GM04503 (cell line): ENCODE measurements at regions not wholly inside any gene's neighbourhood (a gene's known extent, or its start where the extent isn't known, plus 50 kb on each side); places are given as distances from the start of the nearest gene placed in this dataset.

Source experiments
- DNase-seq: peaks from one replicate; pipeline ENCODE4 v3.0.0-alpha.2; 2012; ENCODE audit warnings: low read depth

DNA sequence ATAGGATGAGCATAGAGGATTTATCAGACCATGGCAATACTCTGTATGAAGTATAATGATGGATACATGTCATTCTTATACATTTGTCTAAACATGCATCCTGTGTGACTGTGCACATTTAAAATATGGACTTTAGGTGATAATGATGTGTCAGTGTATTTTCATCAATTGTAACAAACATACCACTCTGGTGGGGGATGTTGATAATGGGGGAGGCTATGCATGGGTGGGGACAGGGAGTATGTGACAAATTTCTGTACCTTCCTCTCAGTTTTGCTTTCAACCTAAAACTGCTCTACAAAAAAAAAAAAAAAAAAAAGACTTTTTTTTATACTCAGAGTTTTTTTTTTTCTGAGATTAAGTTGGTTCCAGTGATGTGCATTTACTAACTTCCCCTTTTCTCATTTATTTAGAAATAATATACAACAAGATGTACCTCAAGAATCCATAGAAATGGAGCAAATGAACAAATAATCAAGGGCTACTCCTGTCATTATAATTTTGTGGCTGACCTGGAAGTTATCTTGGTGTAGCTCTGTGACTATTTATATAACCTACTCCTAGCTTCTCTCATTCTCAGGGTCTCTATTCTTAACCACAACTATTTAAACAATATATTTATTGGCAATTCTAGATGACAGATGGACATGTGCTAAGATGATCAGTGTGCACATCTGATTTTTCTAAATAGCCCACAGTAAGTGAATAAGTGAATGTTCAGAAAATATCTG lies 108.9 kb upstream of the ITGA4 start:
- DNase-seq = no peak

- DNase-seq = no peak
Observed at GRCh38 chr2:181352158-181352557, 105.0 kb upstream of the ITGA4 start.

DNA sequence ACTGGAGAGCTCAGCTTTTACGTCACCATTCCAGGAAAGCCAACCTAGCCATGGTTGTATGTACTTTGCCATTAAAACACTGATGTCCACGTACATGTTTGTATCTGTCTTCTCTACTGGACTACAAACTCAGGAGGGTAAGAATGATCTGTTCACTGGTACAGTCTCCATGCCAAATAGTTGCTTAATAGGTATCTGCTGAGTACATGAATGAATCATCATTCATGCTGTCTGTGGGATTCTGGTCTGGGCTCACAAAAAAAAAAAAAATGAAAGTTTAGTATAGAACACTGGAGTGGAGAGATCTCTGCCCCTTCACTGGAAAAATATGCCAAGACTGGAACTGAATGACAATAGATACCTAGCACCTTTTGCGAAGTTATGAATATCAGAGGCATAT lies 102.6 kb upstream of the ITGA4 start:
- peak; percentile 70 for DNase-seq

GRCh38 chr2:181356526-181357130 lies 100.6 kb upstream of the ITGA4 start:
- DNase-seq = no peak

GRCh38 chr2:181357979-181358378 lies 99.2 kb upstream of the ITGA4 start:
- no peak for DNase-seq

DNA sequence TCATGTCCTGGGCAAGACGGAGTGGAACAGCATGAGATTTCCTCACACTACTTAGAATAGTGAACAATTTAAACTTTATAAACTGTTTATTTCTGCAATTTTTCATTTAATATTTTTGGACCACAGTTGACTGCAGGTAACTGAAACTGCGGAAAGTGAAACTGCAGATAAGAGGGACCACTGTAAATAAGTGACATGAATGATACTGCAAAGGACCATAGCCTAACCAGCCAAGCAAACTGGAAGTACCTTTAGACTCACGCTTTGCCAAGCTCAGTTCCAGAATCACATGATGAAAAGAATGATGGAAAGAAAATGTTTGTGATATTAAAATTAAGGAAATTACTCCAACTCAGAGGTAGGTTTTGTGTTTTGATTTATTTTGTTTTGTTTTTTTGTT lies 94.6 kb upstream of the ITGA4 start:
- no peak for DNase-seq

- DNase-seq = no peak
Observed at GRCh38 chr2:181363164-181363563, 94.0 kb upstream of the ITGA4 start.

GRCh38 chr2:181364492-181365170 lies 92.6 kb upstream of the ITGA4 start:
- no peak for DNase-seq

- no peak for DNase-seq
Observed at GRCh38 chr2:181366675-181367175, 90.5 kb upstream of the ITGA4 start.

- DNase-seq = no peak
Observed at GRCh38 chr2:181367411-181367810, 89.8 kb upstream of the ITGA4 start.

DNA sequence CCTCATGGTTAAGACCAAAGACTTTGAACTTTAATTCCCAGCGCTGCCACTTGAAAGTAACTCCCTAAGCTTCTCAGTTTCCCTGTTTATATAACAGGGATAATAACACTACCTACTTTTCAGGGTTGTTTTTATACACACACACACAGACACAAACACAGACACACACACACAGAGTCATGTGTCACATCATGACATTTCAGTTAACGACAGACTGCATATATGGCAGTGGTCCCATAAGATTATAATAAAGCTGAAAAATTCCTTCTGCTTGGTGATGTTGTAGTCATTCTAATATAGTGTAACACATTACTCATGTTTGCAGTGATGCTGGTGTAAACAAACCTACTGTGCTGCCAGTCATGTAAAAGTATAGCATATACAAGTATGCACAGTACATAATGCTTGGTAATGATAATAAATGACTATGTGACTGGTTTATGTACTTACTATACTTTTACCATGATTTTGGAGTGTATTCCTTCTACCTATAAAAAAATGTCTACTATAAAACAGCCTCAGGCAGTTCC lies 89.2 kb upstream of the ITGA4 start:
- no peak for DNase-seq

- no peak for DNase-seq
Observed at GRCh38 chr2:181370126-181370525, 87.1 kb upstream of the ITGA4 start.

DNA sequence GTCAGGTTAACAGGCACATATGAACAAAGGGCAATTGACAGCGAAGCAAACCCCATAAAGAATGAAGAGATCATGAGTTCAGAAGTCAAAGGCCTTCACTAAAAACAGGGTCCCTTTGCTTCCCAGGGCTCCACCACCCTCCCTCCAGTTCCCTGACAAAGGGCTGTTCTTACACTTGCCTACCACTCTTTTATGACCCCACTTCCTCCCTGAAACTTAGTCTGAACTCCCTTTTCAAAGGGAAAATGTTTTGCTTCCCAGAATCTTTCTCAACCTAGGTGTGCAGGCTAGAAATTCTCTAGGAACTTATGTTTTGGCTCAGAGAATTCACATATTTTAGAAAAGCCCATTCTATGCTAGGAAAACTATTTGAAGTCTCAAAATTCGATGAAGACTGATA lies 86.0 kb upstream of the ITGA4 start:
- no peak for DNase-seq

- peak; percentile 71 for DNase-seq
Observed at GRCh38 chr2:181371782-181372645, 85.2 kb upstream of the ITGA4 start.

DNA sequence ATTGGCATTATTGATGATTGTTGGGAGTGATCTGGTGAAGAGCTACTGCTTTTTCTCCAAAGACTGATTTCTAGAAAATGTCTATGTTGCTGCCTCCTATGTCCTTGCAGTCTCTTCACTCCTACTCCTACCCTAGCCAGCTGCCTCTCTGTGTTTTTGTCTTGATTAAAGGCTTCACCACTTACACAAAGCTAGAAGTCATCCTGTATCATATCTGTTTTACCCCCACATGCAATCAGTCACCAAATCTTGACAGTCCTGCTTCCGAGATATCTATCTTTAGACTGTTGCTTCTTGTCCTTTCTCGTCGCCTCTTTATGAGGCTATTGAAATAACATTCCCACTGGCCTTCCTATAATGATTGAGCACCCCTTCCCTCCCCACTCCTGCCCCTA lies 84.5 kb upstream of the ITGA4 start:
- no peak for DNase-seq

GRCh38 chr2:181374781-181375675 lies 82.2 kb upstream of the ITGA4 start:
- DNase-seq = peak; percentile 61

DNA sequence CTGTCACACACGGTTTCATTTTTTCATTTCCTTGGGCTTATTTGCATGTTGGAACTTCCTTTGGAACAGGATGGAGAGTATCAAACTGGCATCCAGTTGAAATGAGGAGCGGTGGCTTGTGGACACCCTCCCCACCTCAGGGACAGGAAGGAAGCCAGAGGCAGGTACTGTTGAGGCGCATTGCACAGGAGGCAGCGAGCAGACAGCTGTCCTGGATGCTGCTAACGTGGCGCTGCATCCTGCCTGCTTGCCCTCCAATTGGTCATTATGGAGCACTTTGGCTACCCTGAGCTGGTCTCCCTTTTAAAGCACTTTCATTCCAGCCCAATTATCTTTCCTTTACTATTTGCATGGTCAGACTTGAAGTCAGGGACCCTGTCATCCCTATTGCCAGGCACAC lies 80.7 kb upstream of the ITGA4 start:
- no peak for DNase-seq

DNA sequence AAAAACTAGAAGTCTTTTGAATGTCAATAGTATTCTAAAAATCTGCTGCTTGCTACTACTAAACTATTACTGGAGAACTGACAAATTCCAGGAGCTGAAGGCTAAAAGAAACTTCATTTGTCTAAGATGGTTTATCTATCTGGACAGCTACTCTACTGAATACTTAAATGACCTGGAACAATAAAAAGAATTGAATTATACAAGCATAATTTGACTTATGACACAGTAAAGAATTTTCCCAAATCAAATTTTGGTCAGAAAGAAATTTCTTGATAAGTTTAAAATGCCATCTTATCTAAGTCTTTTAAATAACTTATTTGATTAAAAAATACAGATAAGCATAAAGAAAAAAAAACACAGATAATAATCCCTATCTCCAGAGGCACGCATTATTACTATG lies 80.2 kb upstream of the ITGA4 start:
- no peak for DNase-seq

- DNase-seq = no peak
Observed at GRCh38 chr2:181378491-181378890, 78.7 kb upstream of the ITGA4 start.

DNA sequence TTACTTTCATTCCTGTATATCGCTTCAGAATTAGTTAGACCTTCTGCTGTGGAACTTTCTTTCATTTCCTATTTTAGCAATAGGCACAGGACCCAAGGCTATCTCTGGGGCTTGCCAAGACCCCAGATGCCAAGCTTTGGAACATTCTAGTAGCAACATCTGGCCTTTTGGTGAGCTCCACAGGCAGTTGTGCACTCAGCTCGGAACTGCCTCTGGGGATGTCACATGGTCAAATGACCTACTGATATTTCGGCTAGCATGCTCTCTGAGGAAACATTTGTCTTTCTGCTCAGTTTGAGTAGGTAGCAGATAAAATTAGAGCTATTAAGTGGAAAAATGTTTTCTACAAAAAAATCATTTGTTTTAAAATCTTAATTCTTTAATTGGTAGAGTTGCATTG lies 76.6 kb upstream of the ITGA4 start:
- DNase-seq = no peak

GRCh38 chr2:181384923-181385322 lies 72.3 kb upstream of the ITGA4 start:
- no peak for DNase-seq
